GM12872 (cell line): ENCODE measurements at regions not wholly inside any gene's neighbourhood (a gene's known extent, or its start where the extent isn't known, plus 50 kb on each side); places are given as distances from the start of the nearest gene placed in this dataset.

Source experiments
- CTCF ChIP-seq: IDR thresholded peaks from 3 replicates; pipeline ENCODE4 v1.5.1; 2011; ENCODE audit warnings: low read depth, mild to moderate bottlenecking, low read length, moderate library complexity; ENCODE audit not compliant: insufficient read depth

GRCh38 chr9:14389657-14390056, 75.7 kb upstream of the NFIB start:
- no peak for TF ChIP-seq CTCF

- TF ChIP-seq CTCF, result no peak
Observed at GRCh38 chr9:14389146-14389545, 75.2 kb upstream of the NFIB start.

- TF ChIP-seq CTCF, result no peak
Observed at GRCh38 chr9:14383773-14384172, 69.8 kb upstream of the NFIB start.

- no peak for TF ChIP-seq CTCF
Observed at GRCh38 chr9:14383294-14383693, 69.4 kb upstream of the NFIB start.

GRCh38 chr9:14380061-14380836, 66.3 kb upstream of the NFIB start:
- no peak for TF ChIP-seq CTCF

GRCh38 chr9:14379280-14379679, 65.3 kb upstream of the NFIB start:
- no peak for TF ChIP-seq CTCF

GRCh38 chr9:14373706-14374105, 59.8 kb upstream of the NFIB start:
- no peak for TF ChIP-seq CTCF
